Hematopoietic multipotent progenitor cell treated with erythropoietin and hydrocortisone succinate and interleukin-3 and kit ligand, for 17 days (in vitro differentiated cells): ENCODE measurements at regions not wholly inside any gene's neighbourhood (a gene's known extent, or its start where the extent isn't known, plus 50 kb on each side); places are given as distances from the start of the nearest gene placed in this dataset.
"Not testable (repeated sequence)": the region's sequence is repeated elsewhere in the genome, so short reads cannot be mapped to it uniquely, and the experiment has no call there.

Source experiments
- DNase-seq: peaks from one replicate; pipeline ENCODE4 v3.0.0-alpha.2; 2015; ENCODE audit warnings: low spot score

DNA sequence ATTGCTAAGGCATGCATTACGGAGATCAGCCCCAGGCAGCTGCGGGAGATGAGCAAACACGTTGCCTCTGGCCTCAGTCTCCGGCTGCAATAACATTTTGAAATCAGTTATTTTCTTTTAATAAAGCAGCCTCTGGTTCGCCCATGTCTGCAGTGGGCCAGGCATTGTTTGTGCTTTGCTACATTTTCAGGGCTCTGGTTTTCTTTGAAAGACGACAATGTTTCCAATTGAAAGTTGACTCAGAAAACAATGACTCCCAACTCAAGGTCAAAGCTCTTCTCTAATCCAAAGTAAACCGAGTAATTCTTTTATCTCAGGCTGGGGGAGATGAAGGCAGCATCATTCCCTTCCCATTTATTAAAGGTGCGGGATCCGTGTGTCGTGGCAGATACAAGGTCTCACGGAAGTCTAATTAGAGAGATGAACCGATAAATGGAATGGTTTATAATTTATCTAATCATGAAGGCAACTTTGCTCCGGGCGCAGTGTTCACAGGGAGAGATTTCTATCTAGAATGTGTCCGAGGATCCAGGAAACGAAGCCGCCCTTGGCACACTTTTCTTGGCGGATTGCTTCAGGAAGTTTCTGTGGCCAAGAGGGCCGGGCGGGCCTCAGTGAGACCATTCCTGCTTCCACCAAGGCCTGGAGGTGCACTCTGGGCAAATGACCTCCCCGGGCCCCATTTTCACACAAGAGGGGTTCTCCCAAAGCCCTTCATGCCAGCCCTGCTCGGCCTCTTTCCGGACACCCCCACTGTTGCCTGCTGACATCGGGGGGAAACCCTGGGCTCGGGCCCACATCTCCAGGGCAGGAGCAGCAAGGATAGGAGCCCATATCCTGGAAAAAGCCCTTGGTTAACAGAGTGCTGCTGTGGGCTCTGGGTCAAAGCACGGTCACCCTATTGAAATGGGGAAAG, 811.4 kb downstream of the BRD1 start:
- no peak for DNase-seq

DNA sequence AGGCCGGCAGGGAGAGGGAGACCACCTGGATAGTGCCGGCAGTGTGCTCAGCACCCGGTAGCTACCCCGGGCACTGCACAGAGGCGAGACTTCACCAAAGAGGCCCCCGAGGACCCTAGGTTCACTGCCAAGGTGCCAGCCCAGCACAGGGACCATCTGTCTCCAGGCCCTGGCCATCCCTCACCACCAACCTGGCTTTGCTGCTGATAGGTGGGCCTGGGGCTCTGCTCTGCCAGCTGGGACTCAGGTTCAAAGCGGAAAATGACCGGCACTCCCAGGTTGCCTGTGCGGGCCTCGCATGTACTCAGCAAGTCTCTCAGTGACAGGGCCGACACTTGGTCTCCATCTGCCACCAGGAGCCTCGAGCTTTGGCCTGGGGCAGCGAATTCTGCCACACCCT, 812.2 kb downstream of the BRD1 start:
- DNase-seq: no peak

DNA sequence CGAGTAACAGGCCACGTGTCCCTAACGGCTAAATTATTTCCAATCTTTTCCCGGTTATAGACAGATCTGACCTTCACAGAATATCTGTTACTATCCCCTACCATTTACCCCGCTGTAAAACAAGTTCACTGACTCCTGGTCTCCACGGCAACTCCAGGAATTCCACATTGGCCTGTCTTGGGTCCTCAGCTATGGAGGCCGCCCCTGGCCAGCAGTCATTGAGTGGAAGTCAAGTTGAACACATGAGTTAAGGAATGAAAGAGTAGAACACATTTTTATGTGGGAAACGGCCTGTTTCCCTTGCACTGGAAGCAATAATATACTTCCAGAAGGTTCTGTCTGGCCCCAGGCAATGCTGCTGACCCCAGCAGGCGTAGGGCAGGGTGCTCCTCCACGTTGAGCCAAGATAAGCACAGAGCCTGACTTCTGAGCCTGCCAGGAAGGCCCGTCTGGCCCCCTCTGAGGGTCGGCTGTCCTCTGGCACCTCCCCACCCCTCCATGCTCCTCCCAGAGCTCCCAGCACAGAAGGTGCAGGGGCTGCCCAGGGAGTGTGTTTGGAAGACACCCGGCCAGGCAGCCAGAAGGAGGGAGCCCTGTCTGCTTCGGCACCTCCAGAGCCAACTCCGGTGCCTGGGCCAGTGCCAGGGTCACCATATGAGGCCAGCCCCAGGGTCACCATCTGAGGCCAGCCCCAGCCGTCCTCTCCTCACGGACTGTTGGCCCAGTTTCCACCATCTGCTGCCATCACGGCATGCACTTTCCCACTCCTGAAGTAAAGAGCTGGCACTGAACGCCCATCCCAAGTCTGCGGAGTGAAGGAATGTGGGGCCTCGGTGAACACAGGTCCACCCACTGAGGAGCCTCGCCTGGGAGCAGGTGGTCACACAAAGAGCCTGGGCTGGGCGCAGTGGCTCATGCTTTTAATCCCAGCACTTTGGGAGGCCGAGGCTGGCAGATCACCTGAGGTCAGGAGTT, 813.2 kb downstream of the BRD1 start:
- no peak for DNase-seq

DNA sequence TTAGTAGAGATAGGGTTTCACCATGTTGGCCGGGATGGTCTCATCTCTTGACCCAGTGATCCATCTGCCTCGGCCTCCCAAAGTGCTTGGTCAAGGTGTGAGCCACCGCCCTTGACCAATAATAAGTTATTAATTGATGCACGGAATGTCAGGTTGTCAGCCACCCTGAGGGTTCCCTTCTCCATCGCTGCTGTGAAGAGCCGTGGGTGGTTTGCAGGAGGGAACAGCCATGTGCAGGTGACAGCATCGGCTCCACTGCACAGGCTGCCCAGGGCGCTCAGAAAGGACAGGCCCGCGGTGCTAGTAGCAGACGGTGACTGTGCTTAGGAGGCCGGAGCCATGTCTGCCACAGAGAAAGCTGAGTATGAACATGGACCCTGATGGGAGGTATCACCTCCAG, 814.0 kb downstream of the BRD1 start:
- DNase-seq: no peak

DNA sequence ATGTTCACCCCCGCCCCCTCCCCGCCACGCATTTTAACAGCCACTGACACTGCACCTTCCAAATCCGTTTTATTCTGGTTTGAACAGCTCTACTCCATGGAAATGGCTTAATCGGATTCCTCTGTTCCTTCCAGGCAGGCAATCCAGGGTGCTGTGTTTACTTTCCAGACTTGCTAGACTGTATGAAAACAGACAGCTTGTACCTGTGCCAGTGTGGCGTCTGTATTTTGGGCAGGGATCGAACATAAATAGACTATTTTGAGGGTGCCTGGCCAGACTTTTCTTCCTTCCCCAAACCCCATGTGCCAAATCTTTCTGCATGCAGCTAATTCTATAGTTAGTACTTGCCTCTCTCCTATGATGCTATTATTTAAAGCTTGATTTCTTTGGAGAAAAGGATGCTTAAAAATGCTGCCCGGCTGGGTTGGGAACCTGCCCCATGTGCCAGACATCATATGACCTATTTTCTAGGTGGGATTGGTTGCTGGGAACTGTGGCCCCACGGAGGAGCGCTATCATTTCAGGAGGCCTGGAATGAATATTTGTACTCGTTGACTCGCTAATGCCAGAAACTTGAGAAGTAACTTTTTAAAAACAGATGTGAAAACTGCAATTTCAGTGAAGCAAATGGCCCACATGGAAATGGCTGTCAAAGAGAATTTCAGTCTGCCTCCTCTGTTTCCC, 814.8 kb downstream of the BRD1 start:
- no peak for DNase-seq

DNA sequence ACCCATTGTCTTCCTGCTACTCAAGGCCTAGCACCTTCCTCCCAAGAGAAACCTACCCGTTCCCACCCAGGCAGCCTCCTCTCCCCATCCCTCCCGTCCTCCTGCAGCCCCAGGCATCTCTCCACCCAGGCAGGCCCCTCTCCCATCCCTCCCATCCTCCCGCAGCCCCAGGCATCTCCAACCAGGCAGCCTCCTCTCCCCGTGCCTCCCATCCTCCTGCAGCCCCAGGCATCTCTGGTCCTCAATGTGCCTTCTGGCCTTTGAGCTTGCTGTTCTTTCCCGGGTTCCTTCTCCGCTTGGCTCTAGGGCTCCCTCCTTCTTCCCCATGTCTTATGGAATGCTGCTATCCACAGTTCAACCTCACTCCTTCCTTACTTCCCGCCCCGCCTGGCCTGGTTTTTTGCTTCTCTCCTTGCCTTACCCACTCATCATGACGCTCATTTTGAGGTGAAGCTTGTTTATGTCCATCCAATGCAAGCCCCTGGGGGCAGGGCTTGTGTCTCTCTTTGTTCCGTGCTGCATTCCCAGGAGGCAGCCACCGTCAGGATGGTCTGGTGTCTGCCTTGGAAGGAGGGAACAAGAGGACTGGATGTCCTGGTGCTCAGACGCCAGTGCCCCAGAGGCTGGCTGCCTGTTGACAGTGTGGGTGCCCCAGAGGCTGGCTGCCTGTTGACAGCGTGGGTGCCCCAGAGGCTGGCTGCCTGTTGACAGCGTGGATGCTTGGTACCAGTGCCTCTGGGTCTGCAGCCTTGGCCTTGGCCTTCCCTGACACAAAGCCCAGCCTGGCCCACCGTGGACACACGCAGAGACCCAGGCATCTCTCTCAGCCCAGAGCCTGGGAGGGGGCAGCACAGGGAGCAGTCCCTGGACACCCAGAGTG, 815.7 kb downstream of the BRD1 start:
- no peak for DNase-seq

DNA sequence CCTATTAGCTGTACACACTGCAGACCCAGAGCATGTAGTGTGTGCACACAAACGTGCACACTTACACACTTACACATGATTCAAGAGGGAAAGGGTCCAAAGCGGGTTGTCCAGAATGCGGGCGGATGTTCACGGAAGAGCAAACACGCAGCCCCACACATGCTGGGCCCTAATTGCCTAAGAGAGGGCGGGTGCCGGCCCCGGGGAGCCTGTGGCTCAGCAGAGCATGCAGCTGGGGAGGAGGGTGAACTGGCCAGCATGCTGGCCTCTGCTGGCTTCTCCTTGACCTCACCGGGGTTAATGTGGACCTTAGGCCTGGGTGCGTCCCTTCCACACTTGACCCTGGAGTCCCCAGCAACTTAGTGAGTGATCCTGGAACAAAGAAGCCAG, 816.3 kb downstream of the BRD1 start:
- no peak for DNase-seq

DNA sequence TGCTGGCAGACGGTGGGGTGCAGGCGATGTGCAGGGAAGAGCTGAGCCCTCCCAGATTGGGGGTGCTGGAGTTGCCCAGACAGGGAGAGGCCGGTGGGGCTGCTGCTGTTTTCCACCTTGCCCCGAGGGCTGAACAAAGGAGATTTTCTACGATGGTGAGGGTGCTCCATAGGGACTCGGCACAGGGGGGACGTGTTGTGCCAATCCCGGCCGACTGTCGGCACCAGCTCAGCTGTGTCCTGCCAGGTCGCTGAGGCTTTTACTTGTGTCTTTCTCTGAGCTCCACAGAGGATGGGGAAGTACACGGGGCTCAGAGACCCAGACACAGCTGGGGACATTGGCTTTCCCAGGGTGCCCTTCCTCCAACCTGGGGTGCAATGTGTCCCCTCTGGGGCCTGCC, 816.8 kb downstream of the BRD1 start:
- no peak for DNase-seq

DNA sequence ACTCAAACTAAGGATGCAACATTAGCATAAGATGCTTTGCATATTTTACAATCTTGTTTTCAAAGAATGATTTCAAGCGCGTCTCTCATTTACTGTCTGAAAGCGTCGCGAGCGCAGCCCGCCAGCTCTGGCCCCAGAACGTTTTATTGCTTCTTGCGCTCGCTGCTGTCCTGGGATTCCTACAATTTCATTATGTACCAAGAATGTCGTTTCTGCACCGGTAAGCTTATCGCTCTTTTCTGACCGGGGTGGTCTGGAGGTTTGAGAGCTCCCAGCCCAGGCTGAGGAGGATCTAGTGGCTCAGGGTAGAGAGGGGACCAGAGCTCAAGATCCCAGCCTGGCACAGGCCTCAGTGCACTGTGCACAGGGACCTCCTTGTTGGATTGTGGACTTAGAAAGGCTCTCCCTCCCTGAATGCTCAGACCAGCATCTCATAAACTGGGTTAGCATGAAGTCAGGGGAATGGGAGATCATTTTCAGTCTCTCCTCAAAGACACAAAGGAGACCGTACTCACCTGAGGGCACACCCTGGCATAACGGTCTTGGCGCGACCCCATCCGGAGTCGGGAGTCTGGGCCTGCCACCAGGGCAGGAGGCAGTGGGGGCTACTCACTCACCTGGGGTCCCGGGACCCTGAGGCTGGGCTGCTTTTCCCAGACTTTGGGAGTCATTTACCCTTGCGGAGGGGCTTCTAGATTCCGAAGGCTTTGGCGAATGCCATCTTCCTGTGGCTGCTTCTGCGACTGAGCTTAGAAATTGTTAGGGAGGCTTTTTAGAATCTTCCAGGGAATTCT, 817.4 kb downstream of the BRD1 start:
- no peak for DNase-seq

DNA sequence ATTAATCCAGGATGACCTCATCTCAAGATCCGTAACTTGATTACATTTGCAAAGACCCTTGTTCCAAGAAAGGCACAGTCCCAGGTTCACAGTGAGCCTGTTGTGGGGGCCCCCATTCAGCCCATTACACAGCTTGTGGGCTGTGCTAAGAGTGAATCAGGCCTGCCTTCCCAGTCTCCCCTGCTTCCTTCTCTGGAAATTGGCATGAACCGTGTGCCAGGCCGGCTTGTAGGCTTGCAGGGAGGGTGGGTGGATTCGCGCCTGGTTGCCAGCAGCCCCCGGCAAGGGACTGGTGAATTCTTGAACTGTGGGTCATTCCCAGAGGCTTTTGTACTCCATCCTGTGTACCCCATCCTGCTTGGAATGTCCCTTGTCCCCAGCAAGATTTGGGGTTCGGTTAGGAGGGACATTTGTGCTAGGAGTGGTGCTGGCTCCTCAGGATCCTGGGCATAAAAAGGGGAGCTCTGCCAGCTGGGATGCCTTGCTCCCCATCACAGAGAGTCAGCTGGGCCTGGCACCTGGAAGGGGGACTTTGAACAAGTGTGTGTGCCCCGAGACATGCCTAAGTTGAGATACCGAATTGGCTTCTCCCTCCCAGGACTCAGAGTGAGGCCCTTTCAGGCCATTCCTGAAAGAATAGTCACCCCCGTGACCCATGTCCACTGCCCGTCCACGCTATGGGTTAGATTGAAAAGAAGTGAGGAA, 818.2 kb downstream of the BRD1 start:
- no peak for DNase-seq

DNA sequence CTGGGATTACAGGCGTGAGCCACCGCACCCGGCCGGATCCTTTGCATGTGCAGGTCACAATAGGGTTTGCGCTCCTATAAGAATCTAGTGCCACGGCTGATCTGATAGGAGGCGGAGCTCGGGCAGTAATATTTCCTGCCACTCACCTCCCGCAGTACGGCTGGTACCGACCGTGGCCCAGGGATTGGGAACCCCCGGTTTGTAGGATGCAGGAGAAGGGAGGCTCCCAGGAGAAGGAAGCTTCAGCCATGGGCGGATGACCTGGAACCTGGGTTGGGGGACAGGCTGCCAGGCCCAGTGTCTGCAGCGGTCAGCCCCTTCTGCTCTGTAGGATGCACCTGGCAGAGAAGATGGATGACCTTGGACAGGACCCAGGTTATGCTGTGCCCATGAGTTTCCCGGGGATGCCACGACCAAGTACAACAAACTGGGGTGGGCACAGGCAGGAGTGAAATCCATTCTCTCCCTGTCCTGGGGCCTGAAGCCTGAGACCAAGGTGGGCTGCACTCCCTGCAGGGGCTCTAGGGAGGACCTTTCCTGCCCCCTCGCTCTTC, 818.9 kb downstream of the BRD1 start:
- no peak for DNase-seq

DNA sequence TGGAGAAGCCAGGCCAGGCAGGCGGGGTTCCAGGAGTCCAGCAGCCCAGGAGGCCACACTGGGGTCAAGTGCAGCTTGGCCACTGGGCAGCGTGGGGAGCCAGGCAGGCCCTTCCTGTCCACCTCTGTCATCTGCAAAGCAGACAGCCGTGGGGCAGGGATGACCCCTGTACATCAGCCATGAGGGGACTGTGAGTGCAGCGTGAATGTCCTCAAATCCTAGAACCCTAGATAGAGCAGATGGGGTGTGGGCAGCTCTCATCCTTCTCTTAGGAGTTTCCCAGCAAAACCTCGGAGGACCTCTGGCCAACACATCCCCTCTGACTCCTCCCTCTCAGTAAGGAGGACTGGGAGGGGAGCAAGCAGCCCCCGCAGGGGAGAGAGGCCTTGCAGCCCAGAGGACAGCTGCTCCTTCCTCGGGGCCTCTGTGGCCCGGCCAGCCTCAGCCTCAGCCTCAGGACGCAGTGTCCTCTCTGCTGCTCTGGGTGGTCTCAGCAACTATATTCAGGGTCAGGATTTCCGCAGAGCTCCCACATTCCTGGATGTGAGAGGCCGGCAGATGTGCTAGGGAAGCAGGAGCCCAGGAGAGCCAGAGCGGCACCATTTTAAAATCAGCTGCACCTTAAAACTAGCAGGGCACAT, 820.5 kb downstream of the BRD1 start:
- DNase-seq: no peak

DNA sequence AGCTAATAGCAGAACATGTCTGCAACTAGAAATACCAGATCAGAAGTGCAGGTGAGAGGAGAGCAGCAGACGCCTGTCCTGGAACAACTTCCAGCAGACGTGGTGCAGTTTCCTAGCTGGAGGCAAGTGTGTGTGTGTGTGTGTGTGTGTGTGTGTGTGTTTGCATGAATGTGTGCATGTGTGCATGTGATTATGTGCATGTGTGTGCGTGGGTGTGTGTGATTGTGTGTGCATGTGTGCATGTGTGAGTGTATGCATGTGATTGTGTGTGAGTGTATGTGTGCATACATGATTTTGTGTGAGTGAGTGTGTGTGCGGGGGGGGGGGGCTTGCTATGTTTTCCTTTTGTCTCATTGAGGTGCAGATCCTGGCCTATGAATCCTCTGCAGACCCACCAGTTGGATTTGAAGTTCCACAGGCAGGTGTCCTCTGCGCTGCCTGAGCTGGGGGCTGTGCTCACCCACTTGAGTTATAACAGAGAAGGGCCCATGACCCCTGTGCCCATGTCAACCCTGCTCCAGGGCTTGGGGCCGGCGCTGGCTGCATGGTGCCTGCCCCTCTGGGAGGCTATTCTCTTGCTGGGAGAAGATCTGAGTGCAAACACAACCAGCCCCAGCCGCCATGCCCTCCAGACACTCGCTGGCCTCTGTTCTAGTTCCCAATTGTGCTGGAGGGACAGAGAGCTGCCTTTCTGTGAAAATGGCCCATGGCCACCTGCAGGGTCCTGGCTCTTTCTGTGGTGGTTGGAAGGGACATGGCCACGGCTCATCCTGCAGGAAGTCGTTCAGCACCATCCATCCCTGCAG, 821.3 kb downstream of the BRD1 start:
- DNase-seq: no peak

DNA sequence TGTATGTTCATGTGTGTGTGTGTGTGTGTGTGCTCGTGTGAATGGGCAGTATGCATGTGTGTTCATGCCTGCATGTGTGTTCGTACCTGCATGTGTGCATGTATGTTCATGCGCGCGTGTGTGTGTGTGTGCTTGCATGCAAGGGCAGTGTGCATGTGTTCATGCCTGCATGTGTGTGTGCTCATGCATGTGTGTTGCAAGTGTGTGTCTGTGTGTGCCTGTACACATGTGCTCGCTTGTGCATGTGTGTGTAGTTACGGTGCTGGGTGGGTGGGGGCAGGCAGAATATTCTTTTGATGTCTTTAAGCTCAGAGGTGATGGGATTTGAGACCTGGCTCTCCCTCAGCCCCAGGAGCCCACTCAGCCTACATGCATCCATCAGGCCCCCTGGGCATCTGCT, 822.1 kb downstream of the BRD1 start:
- no peak for DNase-seq

DNA sequence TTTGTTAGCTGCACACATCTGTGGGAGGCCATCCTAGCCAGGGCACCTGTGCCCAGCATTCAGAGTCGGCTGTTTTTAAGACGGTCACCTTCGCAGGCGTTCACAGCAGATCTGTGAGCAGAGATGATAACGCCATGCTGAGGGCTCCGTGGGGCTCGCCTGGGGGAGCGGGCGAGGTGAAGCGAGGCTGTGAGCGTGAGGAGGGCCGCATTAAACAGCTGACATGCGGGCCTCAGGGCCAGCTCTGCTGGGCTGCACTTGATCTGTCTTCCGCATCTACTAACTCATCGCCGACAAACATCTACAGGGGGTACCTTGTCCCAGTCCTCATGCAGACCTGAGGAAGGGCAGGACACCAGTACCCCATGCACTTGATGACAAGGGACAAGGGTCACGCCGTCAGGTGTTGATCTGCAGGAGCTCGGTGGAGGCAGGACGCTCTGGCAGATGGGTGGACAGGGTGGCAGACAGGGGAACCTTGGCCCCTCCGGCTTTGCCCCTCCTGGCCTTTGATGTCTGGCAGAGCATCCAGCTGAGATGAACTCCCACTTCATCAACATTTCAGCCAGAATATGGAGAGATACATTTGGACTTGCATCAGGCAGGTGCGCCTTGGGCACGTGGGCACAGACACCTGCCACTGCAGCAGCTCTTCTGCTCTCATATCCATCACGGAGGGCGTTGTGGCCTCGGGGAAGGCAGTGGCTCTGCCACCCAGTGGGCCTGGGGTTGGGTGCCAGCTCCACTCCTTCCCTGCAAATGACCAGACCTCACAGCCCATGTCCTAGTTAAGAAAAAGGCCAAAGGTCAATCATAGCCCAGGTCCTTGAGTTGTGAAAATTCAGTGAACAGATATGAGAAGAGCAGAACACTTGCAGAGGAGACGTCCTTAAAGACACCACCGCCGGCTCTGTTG, 822.9 kb downstream of the BRD1 start:
- no peak for DNase-seq

DNA sequence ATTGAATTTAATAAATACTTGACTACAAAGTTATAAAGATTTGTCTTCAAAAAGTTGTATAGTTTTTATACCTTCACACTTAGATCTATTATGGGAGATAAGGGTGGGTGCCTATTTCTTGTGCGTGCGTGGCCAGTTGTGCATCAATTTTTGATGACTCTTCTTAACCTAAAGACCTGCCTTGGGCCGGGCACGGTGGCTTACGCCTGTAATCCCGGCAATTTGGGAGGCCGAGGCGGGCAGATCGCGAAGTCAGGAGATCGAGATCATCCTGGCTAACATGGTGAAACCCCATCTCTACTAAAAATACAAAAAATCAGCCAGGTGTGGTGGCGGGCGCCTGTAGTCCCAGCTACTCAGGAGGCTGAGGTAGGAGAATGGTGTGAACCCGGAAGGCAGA, 830.1 kb downstream of the BRD1 start:
- DNase-seq: not testable (repeated sequence)

DNA sequence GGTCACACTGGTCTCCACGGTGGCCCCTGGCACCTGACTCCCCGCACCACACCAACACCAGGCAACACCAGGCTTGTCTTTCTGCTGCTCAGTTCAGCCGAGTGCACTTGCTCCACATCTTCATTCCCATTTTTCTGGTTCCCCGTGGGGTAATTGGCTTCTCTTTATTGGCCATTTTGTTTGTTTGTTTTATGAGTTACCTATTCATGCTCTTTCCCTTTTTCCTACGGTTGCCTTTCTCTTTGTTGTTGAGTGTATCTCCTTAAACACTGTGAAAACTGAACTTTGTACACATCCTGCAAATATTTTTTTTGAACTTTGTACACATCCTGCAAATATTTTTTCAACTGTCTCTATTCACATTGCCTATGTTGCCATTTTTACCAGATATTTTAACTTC, 834.0 kb downstream of the BRD1 start:
- no peak for DNase-seq
